Adrenal gland (tissue), 9 donors: ENCODE measurements at regions not wholly inside any gene's neighbourhood (a gene's known extent, or its start where the extent isn't known, plus 50 kb on each side); places are given as distances from the start of the nearest gene placed in this dataset.

Source experiments
- DNase-seq, 7 donors: peaks; one replicate each; pipeline ENCODE4 v3.0.0-alpha.2; 2019 to 2020
- H3K27ac ChIP-seq, 5 donors: fragments of 200-600 bp; sonication (generic) in 4 of 5; 1 replicate in 3 of 5; 2 replicates in 2 of 5; pipeline versions ENCODE4 v1.5.1 to v1.8.0; 2016 to 2020; ENCODE audit warnings: mild to moderate bottlenecking in 1 of 5
- H3K27me3 ChIP-seq: fragments of 200-600 bp; 2 replicates; pipeline ENCODE4 v1.8.0; 2021
- H3K36me3 ChIP-seq, 2 donors: fragments of 200-600 bp; replicated peaks in 1 of 2; 1 replicate in 1 of 2; 2 replicates in 1 of 2; pipeline versions ENCODE4 v1.5.1 to v1.8.0; 2018 to 2022
- H3K4me1 ChIP-seq, 2 donors: fragments of 200-600 bp; replicated peaks in 1 of 2; 1 replicate in 1 of 2; 2 replicates in 1 of 2; pipeline versions ENCODE4 v1.5.1 to v1.8.0; 2018 to 2021
- H3K4me3 ChIP-seq, 4 donors: fragments of 200-600 bp; sonication (generic) in 3 of 4; one replicate each; pipeline ENCODE4 v1.5.1; 2016 to 2018
- H3K9me3 ChIP-seq, 3 donors: fragments of 200-600 bp; sonication (generic) in 1 of 3; replicated peaks in 1 of 3; 1 replicate in 2 of 3; 2 replicates in 1 of 3; pipeline versions ENCODE4 v1.5.1 to v1.8.0; 2016 to 2021
- POLR2A ChIP-seq, 2 donors: fragments of 450-650 bp; IDR thresholded peaks; one replicate each; pipeline ENCODE4 v1.6.1; 2017; ENCODE audit warnings: antibody characterized with exemption in 2 of 2, mild to moderate bottlenecking in 2 of 2, moderate library complexity in 1 of 2
- WGBS, 4 donors: extraction: QIAGEN DNeasy Blood & Tissue Kit in 2 of 4; methylation state at CpG; one replicate each; pipeline versions ENCODE4 v1.1.5 to v1.1.7; 2013 to 2017; 5-methylcytosine and 5-hydroxymethylcytosine counted together
- intact Hi-C, 2 donors: fragments of 100-400 bp; cut with DNase I; formaldehyde crosslinking; loops; one replicate each; pipeline versions ENCODE4 v1.14.1 to v1.15.0; 2022 to 2023
- TF ChIP-seq, protein P1 (sequence below), 6 experiments: fragments of 450-650 bp in 4 of 6; fragments of 200-600 bp in 2 of 6; sonication (generic) in 1 of 6; IDR thresholded peaks; 1 replicate in 5 of 6; 2 replicates in 1 of 6; pipeline versions ENCODE4 v1.5.1 to v1.8.0; 2016 to 2021; ENCODE audit warnings: antibody characterized with exemption in 6 of 6, mild to moderate bottlenecking in 2 of 6, moderate library complexity in 1 of 6
- donor health status: healthy with polysubstance abuse.
- donor health status: Bipolar disorder and iron deficiency.
- donor health status: DM: yes; HTN: yes; CAD: no.
- donor health status: DM: no; HTN: no; CAD: no.
- donor health status: DM: no; HTN: no; CAD: no.

DNA sequence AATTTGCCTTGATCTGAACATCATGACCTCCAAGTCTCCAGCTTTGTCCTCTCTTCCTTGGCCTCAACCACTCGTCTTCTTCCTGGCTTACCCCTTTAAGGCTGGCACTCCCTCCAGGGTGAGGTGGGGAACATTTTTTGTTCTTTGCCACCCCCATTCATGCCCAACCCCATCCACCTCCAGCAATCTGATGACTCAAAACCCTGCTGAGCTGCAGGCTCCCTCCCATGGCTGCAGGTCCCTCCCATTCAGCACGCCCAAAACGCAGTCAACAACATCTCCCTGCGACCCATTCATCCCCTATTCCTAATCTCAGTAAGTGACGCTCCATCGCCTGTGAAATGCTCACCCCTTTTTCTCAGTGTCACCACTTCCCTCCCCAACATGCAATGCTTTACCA, 138.8 kb upstream of the PRMT8 start:
- H3K9me3 ChIP-seq, result no peaks in the 10 kb centered on the region
- H3K4me1 ChIP-seq, result no peaks in the 10 kb centered on the region
- no peak for DNase-seq
- intact Hi-C loops, result no loop called here
- TF ChIP-seq, protein P1, sequence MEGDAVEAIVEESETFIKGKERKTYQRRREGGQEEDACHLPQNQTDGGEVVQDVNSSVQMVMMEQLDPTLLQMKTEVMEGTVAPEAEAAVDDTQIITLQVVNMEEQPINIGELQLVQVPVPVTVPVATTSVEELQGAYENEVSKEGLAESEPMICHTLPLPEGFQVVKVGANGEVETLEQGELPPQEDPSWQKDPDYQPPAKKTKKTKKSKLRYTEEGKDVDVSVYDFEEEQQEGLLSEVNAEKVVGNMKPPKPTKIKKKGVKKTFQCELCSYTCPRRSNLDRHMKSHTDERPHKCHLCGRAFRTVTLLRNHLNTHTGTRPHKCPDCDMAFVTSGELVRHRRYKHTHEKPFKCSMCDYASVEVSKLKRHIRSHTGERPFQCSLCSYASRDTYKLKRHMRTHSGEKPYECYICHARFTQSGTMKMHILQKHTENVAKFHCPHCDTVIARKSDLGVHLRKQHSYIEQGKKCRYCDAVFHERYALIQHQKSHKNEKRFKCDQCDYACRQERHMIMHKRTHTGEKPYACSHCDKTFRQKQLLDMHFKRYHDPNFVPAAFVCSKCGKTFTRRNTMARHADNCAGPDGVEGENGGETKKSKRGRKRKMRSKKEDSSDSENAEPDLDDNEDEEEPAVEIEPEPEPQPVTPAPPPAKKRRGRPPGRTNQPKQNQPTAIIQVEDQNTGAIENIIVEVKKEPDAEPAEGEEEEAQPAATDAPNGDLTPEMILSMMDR (IDR thresholded peaks at IDR 0.05), result no peak
- no peak for TF ChIP-seq POLR2A (IDR thresholded peaks at IDR 0.05)
- no peak overlapping the region for H3K4me3 ChIP-seq
- H3K36me3 ChIP-seq, result no peaks in the 10 kb centered on the region
- no peaks in the 10 kb centered on the region for H3K27me3 ChIP-seq
- no peak overlapping the region for H3K27ac ChIP-seq
- 77 to 90% (median 82%) methylated on average over 6 of the region's 6 CpGs for WGBS, 4 donors

- H3K36me3 ChIP-seq, result no peaks in the 10 kb centered on the region
- no peak overlapping the region for H3K27ac ChIP-seq
- no peaks in the 10 kb centered on the region for H3K9me3 ChIP-seq
- 74 to 85% (median 82%) methylated on average over 9 of the region's 9 CpGs for WGBS, 4 donors
- H3K4me3 ChIP-seq, result no peak overlapping the region
- no peak for TF ChIP-seq POLR2A (IDR thresholded peaks at IDR 0.05)
- TF ChIP-seq, protein P1 (IDR thresholded peaks at IDR 0.05), result no peak
- no peaks in the 10 kb centered on the region for H3K27me3 ChIP-seq
- intact Hi-C loops, result no loop called here
- no peak for DNase-seq
- H3K4me1 ChIP-seq, result no peaks in the 10 kb centered on the region
Measured at GRCh38 chr12:3353621-3354020, 137.4 kb upstream of the PRMT8 start.

DNA sequence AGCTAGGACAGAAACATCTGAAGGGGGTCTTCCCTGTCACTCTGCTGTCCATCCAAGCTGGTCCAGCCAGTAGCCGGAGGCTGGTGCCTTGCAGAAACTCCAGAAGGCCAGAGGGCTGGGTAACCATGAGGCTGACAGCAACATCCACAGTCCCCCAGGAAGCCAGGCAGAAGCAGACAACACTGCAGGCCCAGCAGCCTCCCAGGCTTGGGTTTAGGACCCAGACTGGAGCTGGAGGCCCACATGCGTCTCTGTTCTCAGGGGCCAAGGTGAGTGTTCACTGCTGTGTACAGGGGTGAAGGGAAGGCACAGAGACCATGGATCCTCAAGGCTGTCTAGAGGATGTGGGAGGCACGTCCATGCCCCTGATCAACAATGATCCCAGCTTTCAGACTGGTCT, 136.4 kb upstream of the PRMT8 start:
- Histone ChIP-seq H3K4me1 (no peaks in the 10 kb centered on the region), H3K9me3 (no peaks in the 10 kb centered on the region), H3K4me3 (no peak overlapping the region), H3K27ac (no peak overlapping the region), H3K36me3 (no peaks in the 10 kb centered on the region), H3K27me3 (no peaks in the 10 kb centered on the region)
- no peak for TF ChIP-seq POLR2A (IDR thresholded peaks at IDR 0.05)
- TF ChIP-seq, protein P1 (IDR thresholded peaks at IDR 0.05), result no peak
- intact Hi-C loops, result no loop called here
- DNase-seq, result no peak
- 70 to 90% (median 76%) methylated on average over 2 to 3 of the region's 3 CpGs for WGBS, 4 donors

GRCh38 chr12:3355378-3355900, 135.6 kb upstream of the PRMT8 start:
- Histone ChIP-seq H3K36me3 (no peaks in the 10 kb centered on the region), H3K4me1 (no peaks in the 10 kb centered on the region), H3K27me3 (no peaks in the 10 kb centered on the region), H3K4me3 (no peak overlapping the region), H3K27ac (no peak overlapping the region), H3K9me3 (no peaks in the 10 kb centered on the region)
- DNase-seq, result no peak
- intact Hi-C loops, result no loop called here
- 45 to 65% (median 56%) methylated on average over 9 of the region's 9 CpGs for WGBS, 4 donors
- no peak for TF ChIP-seq POLR2A (IDR thresholded peaks at IDR 0.05)
- TF ChIP-seq, protein P1 (IDR thresholded peaks at IDR 0.05), result no peak
